NCI-H128 (cell line): ENCODE measurements at regions not wholly inside any gene's neighbourhood (a gene's known extent, or its start where the extent isn't known, plus 50 kb on each side); places are given as distances from the start of the nearest gene placed in this dataset.

Experiments
- DNase-seq: peaks from one replicate; lab custom pipeline; 2025; ENCODE audit not compliant: unreplicated experiment; lab: John Stamatoyannopoulos, UW

GRCh38 chr1:58149271-58149812 is 397.2 kb downstream of the OMA1 start:
- DNase-seq, result no peak

GRCh38 chr1:58144698-58145270 is 401.7 kb downstream of the OMA1 start:
- DNase-seq, result no peak

GRCh38 chr1:58143972-58144697 is 402.4 kb downstream of the OMA1 start:
- no peak for DNase-seq

GRCh38 chr1:58136387-58136786 is 410.1 kb downstream of the OMA1 start:
- no peak for DNase-seq

- DNase-seq, result no peak
These were observed 410.7 kb downstream of the OMA1 start for GRCh38 chr1:58135821-58136321.

- DNase-seq, result no peak
These were observed 413.0 kb downstream of the OMA1 start for GRCh38 chr1:58133562-58133961.

GRCh38 chr1:58123051-58123450 is 423.5 kb downstream of the OMA1 start:
- DNase-seq, result no peak

- DNase-seq, result no peak
These were observed 426.6 kb downstream of the OMA1 start for GRCh38 chr1:58119971-58120370.

- DNase-seq, result no peak
These were observed 430.2 kb downstream of the OMA1 start for GRCh38 chr1:58116284-58116683.

GRCh38 chr1:58109646-58110200 is 436.8 kb downstream of the OMA1 start:
- no peak for DNase-seq

- no peak for DNase-seq
These were observed 437.7 kb downstream of the OMA1 start for GRCh38 chr1:58108783-58109182.

GRCh38 chr1:58107943-58108342 is 438.6 kb downstream of the OMA1 start:
- DNase-seq, result no peak

GRCh38 chr1:58104960-58105359 is 441.6 kb downstream of the OMA1 start:
- no peak for DNase-seq

- no peak for DNase-seq
These were observed 449.8 kb downstream of the OMA1 start for GRCh38 chr1:58096714-58097113.

- DNase-seq, result no peak
These were observed 451.3 kb downstream of the OMA1 start for GRCh38 chr1:58095183-58095582.

- no peak for DNase-seq
These were observed 452.3 kb downstream of the OMA1 start for GRCh38 chr1:58094221-58094620.

- DNase-seq, result no peak
These were observed 455.9 kb downstream of the OMA1 start for GRCh38 chr1:58090640-58091039.

- no peak for DNase-seq
These were observed 456.5 kb downstream of the OMA1 start for GRCh38 chr1:58089898-58090534.

GRCh38 chr1:58084266-58084665 is 462.3 kb downstream of the OMA1 start:
- DNase-seq, result no peak

- DNase-seq, result no peak
These were observed 463.9 kb downstream of the OMA1 start for GRCh38 chr1:58082596-58082995.

GRCh38 chr1:58076258-58076657 is 470.3 kb downstream of the OMA1 start:
- no peak for DNase-seq

- DNase-seq, result no peak
These were observed 471.3 kb downstream of the OMA1 start for GRCh38 chr1:58075188-58075578.
